AG09319 (cell line): ENCODE measurements at regions not wholly inside any gene's neighbourhood (a gene's known extent, or its start where the extent isn't known, plus 50 kb on each side); places are given as distances from the start of the nearest gene placed in this dataset.
A peak's percentile ranks its signal among the peaks of the same experiment; 100 is the strongest.

Experiments used
- DNase-seq: peaks from one replicate; pipeline ENCODE4 v3.0.0-alpha.2; 2010; ENCODE audit warnings: low read depth; ENCODE audit errors: extremely low read depth
- CTCF ChIP-seq: IDR thresholded peaks from 2 replicates; pipeline ENCODE4 v1.5.1; 2011; ENCODE audit warnings: low read depth, mild to moderate bottlenecking, inconsistent platforms, low read length, moderate library complexity

GRCh38 chr6:105926318-105926717 lies 159.8 kb upstream of the PRDM1 start:
- no peak for TF ChIP-seq CTCF
- DNase-seq: no peak

GRCh38 chr6:105925706-105926105 lies 160.4 kb upstream of the PRDM1 start:
- DNase-seq: no peak
- no peak for TF ChIP-seq CTCF

GRCh38 chr6:105921781-105922180 lies 164.4 kb upstream of the PRDM1 start:
- no peak for TF ChIP-seq CTCF
- DNase-seq: peak; percentile 15

GRCh38 chr6:105920071-105920470 lies 166.1 kb upstream of the PRDM1 start:
- no peak for TF ChIP-seq CTCF
- DNase-seq: no peak

GRCh38 chr6:105917038-105917695 lies 169.0 kb upstream of the PRDM1 start:
- DNase-seq: no peak
- TF ChIP-seq CTCF: no peak

GRCh38 chr6:105911106-105911629 lies 175.0 kb upstream of the PRDM1 start:
- TF ChIP-seq CTCF: no peak
- no peak for DNase-seq

- no peak for DNase-seq
- no peak for TF ChIP-seq CTCF
These were observed 177.0 kb upstream of the PRDM1 start for GRCh38 chr6:105909106-105909505.
